DOHH2 (cell line): ENCODE measurements at regions not wholly inside any gene's neighbourhood (a gene's known extent, or its start where the extent isn't known, plus 50 kb on each side); places are given as distances from the start of the nearest gene placed in this dataset.

Source experiments
- EZH2phosphoT487 ChIP-seq: fragments of 200-600 bp; sonication (generic); IDR thresholded peaks from 2 replicates; pipeline ENCODE4 v1.6.1; 2017; ENCODE audit warnings: borderline replicate concordance, mild to moderate bottlenecking, antibody characterized with exemption, low read length, moderate library complexity, mixed read lengths
- TF ChIP-seq, protein P1 (sequence below): fragments of 200-600 bp; sonication (generic); IDR thresholded peaks from one replicate; pipeline ENCODE4 v1.5.1; 2014; ENCODE audit warnings: antibody characterized with exemption, mild to moderate bottlenecking, low read depth, low read length; ENCODE audit not compliant: poor library complexity, severe bottlenecking

- TF ChIP-seq, protein P1, sequence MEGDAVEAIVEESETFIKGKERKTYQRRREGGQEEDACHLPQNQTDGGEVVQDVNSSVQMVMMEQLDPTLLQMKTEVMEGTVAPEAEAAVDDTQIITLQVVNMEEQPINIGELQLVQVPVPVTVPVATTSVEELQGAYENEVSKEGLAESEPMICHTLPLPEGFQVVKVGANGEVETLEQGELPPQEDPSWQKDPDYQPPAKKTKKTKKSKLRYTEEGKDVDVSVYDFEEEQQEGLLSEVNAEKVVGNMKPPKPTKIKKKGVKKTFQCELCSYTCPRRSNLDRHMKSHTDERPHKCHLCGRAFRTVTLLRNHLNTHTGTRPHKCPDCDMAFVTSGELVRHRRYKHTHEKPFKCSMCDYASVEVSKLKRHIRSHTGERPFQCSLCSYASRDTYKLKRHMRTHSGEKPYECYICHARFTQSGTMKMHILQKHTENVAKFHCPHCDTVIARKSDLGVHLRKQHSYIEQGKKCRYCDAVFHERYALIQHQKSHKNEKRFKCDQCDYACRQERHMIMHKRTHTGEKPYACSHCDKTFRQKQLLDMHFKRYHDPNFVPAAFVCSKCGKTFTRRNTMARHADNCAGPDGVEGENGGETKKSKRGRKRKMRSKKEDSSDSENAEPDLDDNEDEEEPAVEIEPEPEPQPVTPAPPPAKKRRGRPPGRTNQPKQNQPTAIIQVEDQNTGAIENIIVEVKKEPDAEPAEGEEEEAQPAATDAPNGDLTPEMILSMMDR: no peak
- TF ChIP-seq EZH2phosphoT487: no peak
Observed at GRCh38 chr20:11296221-11296620, 621.5 kb upstream of the BTBD3 start.
